ENCODE measurements at regions not wholly inside any gene's neighbourhood (a gene's known extent, or its start where the extent isn't known, plus 50 kb on each side); places are given as distances from the start of the nearest gene placed in this dataset.
"Not testable (repeated sequence)": the region's sequence is repeated elsewhere in the genome, so short reads cannot be mapped to it uniquely, and the experiment has no call there.

DNA sequence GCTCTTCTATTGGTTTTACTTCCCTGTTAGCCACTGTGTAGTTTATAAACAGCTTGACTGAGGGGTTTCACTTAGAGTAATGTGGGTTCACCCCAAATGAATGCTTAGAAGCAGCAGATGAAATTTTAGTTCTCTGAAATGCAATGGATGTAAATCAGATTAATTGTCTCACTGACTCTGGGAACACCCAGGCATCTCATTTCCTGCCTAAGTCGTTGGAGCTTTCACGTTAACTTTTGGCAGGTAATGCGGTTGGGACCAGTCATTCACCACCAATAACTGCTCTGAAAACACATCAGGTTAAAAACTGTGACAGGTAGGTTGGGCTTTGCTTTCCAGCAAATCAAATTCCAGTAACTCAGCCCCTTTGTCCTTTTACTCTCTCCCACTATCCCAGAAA, 775.4 kb downstream of the NTRK3 start:
- no peak for DNase-seq (ENCODE audit: low read depth)

DNA sequence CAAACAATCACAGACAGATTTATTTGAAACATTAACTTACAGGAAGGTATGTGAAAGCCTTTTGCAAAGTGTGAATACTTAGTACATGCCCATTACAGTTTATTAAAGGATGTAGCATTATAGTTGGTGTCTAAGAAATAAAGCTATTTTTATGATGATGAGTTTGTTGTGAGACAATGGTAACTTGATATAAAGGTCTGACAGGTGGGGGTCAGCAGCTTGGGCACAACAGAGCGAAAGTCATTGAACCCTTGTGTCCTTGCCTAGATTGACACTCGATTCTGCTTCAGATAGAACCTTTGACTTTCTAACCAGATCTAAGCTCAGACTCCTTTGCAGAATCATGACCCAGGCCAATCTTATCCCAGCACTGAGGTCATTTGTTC, 777.9 kb downstream of the NTRK3 start:
- no peak for DNase-seq (ENCODE audit: low read depth)

DNA sequence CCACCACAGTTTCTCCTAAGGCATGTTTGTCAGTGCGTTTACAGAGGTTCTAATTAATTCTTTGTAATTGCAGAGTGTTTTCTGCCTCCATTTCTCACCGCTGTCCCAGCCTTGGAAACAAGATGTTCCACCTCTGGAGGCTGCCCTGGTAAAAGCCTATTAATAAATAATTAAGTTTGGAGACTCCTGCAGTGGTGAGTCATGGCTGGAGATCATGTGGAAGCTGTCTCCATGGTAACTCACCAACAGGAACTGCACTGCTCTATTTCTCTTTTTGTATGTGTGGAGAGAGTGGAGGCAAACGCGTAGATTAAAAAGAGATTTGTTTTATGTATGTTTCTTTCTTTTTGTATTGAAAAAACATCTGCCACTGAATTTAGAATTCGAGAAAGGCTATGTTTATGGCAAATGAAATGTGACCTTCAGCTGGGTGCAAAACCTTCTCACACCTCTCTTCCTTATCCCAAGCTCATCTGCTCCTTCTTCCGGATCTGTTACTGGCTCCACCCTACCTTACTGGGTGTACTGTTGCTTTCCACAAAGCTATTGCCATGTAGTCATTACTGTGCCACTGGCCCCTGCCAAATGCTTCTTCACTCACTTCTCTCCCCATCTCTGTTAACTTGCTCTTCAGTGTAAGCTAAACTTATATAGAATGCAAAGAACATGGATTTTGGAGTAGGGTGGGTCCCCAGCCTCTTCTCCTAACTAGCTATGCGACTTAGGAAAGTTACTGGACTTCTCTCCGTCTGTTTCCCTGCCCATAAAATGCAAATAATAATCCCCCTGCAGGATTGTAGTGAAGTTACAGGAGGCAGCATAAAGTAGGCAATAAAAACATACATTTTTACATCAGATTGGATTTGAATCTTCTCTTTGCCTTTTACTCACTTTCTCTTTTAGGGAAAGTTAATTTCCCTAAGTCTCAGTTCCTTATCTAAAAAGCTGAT, 778.5 kb downstream of the NTRK3 start:
- DNase-seq (ENCODE audit: low read depth) = peak; percentile 84

DNA sequence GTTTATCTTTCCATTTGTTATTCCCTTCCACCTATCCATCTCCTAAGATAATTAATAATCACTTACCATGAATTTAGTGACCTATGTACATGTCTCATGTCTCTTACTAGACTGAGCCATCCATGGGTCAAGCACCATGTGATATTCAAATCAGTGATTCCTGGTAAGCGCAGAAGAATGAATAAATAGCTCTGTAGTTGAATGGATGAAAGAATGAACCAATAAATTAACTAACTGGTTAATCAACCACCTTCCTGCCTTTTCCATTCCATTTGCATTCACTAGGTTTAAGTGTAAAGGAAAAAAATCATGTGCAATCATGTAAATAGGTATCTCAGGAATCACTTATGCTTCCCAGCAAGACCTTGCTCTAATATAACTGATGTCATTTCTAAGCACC, 779.5 kb downstream of the NTRK3 start:
- no peak for DNase-seq (ENCODE audit: low read depth)

DNA sequence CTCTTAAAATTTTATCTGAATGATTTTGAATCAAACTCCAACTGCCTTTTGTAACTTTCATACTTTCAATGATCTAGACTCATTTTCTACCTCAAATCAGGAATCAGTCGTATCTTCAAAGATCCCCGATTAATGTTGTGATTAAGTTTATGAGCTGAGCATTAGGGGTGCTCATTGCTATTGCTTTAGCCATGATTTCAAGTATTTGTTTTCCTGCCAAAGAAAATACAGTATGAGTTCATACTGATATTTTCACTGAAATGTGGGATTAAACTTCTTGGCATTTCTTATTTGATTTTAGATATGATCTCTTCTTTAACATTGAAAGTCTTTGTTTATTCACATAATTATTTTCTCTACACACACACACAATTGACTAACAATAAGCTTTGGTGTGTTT, 785.6 kb downstream of the NTRK3 start:
- no peak for DNase-seq (ENCODE audit: low read depth)

DNA sequence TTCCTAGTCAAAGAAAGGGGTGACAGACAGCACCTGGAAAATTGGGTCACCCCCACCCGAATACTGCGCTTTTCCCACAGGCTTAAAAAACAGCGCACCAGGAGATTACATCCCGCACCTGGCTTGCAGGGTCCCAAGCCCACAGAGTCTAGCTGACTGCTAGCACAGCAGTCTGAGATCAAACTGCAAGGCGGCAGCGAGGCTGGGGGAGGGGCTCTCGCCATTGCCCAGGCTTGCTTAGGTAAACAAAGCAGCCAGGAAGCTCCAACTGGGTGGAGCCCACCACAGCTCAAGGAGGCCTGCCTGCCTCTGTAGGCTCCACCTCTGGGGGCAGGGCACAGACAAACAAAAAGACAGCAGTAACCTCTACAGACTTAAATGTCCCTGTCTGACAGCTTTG, 792.6 kb downstream of the NTRK3 start:
- DNase-seq (ENCODE audit: low read depth) = not testable (repeated sequence)

DNA sequence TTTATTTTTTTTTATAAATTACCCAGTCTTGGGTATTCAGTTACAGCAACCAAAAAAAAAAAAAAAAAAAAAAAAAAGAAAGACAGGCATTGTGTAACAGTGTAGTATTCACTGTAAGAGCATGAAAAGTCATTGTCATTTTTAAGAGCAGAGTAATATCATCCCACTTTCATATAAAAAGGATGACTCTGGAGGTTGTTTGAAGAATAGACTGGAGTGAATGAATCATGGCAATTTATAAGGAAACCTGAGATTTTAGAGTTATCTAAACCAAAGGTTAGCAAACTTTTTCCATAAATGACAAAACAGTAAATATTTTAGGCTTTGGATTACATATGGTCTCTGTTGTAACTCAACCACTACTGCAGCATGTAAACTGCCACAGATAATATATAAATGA, 794.9 kb downstream of the NTRK3 start:
- peak; percentile 14 for DNase-seq (ENCODE audit: low read depth)

DNA sequence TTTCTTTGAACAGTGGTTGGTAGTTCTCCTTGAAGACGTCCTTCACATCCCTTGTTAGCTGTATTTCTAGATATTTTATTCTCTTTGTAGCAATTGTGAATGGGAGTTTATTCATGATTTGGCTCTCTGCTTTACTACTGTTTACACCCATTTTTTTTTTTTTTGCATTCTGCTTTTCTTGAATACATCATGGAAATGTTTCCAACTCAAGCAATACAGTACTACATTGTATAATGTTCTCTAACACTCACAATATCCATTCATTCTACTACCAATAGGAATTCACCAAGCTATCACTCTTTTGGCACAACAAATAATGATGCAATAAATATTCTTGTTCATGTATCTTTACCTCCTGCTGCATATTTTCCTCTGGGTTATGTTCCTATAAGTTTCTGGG, 801.7 kb downstream of the NTRK3 start:
- DNase-seq (ENCODE audit: low read depth) = no peak

DNA sequence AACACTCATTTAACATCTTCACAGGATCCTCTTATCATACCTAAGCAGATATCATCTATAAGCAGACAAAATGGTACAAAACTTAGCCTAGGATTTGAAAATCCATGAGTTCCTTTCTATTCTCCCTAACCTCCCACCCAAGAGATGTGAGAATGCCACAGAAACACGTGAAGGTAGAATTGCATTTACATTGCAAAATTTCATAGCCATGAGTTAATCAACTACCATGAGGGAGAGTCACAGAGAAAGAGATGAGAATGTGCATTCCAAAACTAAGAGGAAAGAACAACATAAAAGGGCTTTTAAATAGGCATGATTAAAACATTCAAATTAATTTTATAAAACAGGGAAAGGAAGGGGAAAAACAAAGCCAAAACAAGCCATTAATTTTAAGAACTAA, 806.2 kb downstream of the NTRK3 start:
- no peak for DNase-seq (ENCODE audit: low read depth)

DNA sequence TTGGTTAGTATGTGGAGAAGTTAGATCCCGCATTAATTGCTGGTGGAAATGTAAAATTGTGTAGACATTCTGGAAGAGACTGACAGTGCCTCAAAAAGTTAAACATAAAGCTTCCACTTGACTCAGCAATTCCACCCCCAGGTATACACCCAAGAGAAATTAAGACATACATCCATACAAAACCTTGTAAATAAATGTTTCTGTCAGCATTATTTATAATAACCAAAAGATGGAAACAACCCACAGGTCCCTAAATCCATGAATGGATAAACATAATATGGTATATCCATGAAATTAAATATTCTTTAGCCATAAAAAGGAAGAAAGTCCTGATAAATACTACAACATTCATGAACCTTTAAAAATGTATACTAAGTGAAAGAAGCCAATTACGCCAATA, 817.4 kb downstream of the NTRK3 start:
- DNase-seq (ENCODE audit: low read depth) = no peak

DNA sequence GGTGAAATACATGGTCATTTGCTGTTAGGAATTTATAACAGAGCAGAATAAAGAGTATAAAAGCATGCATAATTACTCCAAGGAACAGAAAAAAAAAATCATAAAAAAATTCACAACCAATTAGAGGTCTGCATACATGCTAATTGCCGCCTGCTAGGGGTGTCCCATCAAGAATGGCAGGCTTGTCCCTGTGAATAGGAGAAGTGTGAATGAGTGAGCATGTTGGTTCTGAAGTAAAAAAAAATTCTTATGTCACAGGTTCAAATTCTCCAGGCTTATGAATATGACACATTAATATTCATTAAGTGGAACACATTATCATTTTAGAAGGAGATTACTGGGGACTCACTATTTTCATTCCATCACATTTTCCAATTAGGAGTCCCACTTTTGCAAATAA, 822.7 kb downstream of the NTRK3 start:
- no peak for DNase-seq (ENCODE audit: low read depth)

DNA sequence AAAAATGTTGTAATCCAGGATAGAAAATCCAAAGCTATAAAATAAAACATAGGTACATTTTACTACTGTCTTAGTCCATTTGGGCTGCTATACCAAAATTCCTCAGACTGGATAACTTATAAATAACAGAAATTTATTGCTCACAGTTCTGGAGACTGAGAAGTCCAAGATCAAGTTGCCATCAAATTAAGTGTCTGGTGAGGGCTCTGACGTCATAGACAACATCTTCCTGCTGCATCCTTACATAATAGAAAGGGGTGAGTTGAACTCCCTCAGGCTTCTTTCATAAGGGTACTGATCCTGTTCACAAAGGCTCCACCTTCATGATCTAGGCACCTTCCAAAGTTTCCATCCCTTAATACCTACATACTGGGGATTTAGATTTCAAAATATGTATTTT, 826.8 kb downstream of the NTRK3 start:
- DNase-seq (ENCODE audit: low read depth) = no peak

DNA sequence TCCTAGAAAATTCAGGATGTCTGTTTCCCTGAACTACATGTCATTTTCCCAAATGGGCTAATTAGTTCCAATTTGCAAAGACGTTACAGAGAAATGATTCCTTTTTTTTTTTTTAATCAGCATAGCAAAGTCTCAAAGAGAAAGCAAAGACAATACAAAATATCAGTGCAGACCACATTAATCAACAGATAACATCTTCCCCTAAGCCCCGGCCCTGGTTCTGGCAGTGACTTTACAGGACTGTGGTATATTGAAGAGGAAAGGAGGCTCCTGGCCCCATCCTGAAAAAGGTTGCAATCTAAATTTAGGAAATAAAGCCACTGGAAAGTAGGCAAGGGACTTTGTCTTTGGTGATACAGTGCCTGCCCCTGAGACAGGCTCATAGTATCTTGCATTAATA, 836.5 kb downstream of the NTRK3 start:
- DNase-seq (ENCODE audit: low read depth) = no peak

DNA sequence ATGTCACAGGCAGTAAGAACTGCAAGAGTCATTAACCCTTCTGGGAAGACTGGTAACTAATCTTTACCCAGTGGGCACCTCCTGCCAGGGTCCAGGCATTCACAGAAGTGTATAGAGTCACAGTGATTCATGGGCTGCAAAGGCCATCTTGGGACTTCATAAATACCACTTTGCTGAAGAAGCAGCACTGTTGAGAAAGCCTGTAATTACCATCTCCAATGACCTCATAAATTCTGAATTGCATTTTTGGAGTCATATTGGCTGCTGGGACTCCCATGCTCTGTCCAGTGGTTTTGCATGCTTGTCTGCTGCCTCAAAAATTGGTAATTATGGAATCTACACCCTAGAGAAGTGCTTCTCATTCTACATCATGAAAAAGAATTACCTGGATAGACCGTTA, 837.2 kb downstream of the NTRK3 start:
- peak; percentile 5 for DNase-seq (ENCODE audit: low read depth)

DNA sequence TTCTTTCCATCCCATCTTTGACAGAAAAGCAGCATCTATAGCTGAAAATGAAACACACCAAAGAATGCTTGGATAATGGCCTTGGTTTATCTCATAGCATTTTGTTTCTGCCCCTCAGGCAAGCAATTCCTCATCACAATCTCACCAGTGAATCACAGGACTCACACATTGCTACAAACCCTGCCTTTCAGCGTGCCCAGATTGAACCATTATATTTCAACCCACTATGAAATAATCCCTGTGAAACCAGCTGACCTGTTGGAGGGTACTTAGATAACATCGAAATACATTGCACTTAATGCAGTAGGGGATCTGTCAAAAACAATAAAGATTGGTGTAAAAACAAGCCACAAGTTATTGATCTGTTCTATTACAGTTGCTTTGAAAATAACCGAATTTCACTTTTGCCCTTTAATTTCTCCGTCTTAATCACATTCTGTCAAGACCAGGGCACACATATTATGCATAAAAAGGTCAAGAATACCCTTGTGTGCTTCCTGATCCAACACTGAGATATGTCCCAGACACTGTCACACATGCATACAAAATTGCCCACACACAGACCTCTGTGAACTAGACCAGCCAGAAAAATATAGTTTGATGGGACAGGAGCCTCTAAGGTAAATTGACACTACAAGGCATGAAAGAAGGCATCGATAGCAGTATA, 839.8 kb downstream of the NTRK3 start:
- no peak for DNase-seq (ENCODE audit: low read depth)

DNA sequence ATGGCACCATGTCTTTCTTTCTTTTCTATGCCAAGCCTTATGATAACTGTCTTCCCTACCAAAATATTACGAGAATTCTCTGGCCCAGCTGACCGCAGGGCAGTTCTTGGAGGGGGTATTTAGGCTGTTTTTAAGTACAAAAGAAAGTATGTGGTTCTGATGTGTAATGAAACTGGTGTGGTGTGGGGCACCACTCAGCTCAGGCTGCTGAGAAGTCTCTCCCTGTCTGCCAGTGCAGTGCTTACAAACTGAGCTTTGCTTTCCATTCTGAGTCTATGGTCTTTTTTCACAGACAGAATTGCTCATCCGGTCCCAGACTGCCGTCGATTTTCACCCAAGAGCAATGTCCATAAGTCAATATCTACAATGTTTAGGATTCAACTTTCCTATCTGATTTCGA, 847.6 kb downstream of the NTRK3 start:
- DNase-seq (ENCODE audit: low read depth) = no peak

DNA sequence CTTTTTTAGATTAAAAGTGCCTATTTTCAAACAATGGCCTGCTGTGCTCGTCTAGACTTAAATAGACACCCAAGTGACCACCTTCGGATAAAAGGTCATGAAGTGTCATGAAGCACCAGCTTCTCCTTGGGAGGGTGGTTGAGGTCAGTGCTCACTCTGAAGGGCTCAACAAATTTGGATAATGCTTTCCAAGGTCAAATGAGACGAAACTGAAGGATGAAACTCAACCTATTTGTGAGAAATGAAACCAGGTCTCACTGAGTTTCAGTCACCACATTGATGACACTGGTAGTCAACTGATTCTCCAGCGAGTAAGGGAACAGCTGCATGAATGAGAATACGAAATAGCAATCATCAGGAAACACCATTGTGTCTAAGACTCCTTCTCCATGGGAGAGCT, 852.6 kb downstream of the NTRK3 start:
- DNase-seq (ENCODE audit: low read depth) = no peak

DNA sequence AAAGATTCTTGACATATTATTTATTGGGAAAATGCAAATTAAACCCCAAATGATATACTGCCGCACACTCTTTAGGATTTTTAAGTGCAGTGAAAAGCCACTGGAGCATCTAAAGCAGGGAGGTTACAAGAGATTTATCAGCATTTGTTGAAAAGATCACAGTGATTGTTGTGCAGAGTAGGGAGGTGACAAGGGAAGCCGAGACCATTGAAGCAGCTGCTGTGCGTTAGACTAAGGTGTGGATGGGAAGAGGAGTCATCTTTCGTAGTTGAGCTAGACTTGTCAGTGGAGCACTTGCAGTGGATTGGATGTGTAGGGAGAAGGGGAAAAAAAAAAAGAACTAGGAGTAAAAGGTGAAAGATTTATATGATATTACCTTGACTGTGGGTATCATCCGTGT, 854.6 kb downstream of the NTRK3 start:
- DNase-seq (ENCODE audit: low read depth) = no peak

DNA sequence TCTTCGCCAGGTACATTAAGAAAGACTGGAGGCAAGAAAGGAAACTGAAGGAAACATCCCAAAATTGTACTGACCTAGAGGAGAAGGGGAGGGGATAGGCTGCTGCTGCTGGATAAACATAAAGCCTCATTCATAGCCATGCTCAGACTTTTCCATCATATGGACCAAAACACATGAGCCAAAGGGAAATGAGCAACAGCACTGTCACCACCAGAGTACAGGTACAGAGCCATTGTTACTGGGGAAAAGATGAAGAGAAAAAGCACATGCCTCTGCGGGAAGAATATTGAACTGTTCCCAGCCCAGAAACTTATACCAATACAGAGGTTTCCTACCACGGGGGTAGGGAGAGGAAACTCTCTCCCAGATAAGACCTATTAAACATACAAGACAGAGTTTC, 861.9 kb downstream of the NTRK3 start:
- DNase-seq (ENCODE audit: low read depth) = no peak

DNA sequence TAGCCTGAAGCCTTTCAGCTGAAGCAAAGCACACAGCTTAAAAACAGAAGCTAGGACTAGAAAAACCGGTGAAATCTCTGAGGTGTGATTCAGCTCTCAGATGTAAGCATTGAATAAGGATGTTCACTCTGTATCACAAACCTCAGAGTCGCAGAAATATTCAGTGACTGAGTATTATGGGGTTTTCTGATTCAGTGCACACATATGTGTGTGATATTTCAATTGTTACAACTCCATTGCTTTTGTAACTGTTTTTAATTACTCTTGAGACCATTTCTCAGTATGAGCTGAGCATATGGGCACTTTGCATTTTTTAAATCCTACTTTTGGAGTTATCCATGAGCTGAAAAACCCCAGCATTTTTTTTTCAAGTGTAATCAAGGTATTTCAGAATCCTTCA, 868.8 kb downstream of the NTRK3 start:
- DNase-seq (ENCODE audit: low read depth) = no peak

DNA sequence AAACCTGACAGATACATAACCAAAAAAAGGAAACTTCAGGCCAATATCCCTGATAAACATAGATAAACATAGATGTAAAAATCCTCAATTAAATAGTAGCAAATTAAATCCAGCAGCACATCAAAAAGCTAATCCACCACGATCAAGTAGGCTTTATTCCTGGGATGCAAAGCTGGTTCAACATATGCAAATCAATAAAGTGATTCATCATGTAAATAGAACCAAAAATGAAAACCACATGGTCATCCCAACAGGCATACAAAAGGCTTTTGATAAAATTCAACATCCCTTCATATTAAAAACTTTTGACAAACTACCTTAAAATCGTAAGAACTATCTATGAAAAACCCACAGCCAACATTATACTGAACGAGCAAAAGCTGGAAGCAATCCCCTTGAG, 882.2 kb downstream of the NTRK3 start:
- no peak for DNase-seq (ENCODE audit: low read depth)

DNA sequence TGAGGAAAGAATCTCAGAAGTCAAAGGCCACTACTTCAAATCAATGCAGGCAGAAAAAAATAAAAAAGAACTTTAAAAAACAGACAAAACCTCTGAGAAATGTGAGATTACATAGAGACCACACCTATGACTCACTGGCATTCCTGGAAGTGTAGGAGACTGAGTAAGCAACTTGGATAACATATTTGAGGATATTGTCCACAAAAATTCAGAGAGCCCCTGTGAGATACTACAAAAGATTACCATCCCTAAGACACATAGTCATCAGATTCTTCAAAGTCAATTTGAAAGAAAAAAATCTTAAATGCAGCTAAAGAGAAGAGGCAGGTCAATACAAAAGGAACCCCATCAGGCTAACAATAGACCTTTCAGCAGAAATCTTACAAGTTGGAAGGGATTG, 887.3 kb downstream of the NTRK3 start:
- DNase-seq (ENCODE audit: low read depth) = peak; percentile 98

DNA sequence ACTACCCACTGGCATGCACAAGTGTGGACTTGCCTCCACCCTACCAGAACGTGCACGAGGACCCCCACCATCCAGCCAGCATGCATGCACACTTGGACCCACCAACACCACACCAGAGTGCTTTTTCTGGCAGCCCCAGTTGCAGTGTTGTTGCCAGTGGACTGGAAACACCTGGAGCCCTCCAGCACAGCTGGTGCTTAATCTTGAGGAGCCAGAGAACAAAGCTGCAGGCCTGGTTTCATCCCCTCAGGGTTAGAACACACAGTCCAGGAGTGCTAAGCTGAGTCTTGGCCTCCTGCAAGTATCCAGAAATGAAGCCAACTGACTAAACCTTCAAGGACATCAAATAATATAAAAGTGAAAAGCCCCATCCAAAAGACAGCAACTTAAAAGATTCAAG, 888.0 kb downstream of the NTRK3 start:
- DNase-seq (ENCODE audit: low read depth) = peak; percentile 31

All from LHCN-M2 (cell line).